Natural killer cell (primary cell): ENCODE measurements at regions not wholly inside any gene's neighbourhood (a gene's known extent, or its start where the extent isn't known, plus 50 kb on each side); places are given as distances from the start of the nearest gene placed in this dataset.

Experiments
- ATAC-seq, 3 donors: fragments of 150-1000 bp in 2 of 3; fragments of 200-7000 bp in 1 of 3; cut with Tn5 transposase; 1 replicate in 1 of 3; 2 replicates in 2 of 3; pipeline ENCODE4 v1.10.0; 2021; ENCODE audit warnings: mild to moderate bottlenecking in 2 of 3, moderate library complexity in 2 of 3
- DNase-seq, 2 donors: peaks; one replicate each; pipeline versions ENCODE4 v3.0.0 to v3.0.0-alpha.2; 2013 to 2021; ENCODE audit warnings: mixed read lengths in 1 of 2
- H3K27ac ChIP-seq: one replicate; pipeline ENCODE4 v1.5.1; 2013; ENCODE audit warnings: mild to moderate bottlenecking, low read length
- H3K27me3 ChIP-seq: one replicate; pipeline ENCODE4 v1.6.1; 2013; ENCODE audit warnings: low read length; ENCODE audit not compliant: control insufficient read depth, insufficient read depth
- H3K36me3 ChIP-seq: one replicate; pipeline ENCODE4 v1.6.1; 2013; ENCODE audit warnings: low read length; ENCODE audit not compliant: control insufficient read depth, insufficient read depth
- H3K4me1 ChIP-seq: one replicate; pipeline ENCODE4 v1.6.1; 2013; ENCODE audit warnings: low read length; ENCODE audit not compliant: control insufficient read depth, insufficient read depth
- H3K4me3 ChIP-seq: one replicate; pipeline ENCODE4 v1.5.1; 2013; ENCODE audit warnings: low read length
- H3K9me3 ChIP-seq: one replicate; pipeline ENCODE4 v1.6.1; 2013; ENCODE audit warnings: low read length; ENCODE audit not compliant: control insufficient read depth, insufficient read depth
- H3K27ac Mint-ChIP-seq, 2 donors: one replicate each; pipeline ENCODE4 v1.8.0; 2022; ENCODE audit warnings: mild to moderate bottlenecking in 2 of 2, mixed read lengths in 2 of 2, moderate library complexity in 1 of 2
- H3K27me3 Mint-ChIP-seq, 2 donors: one replicate each; pipeline ENCODE4 v1.8.0; 2022; ENCODE audit warnings: low read depth in 2 of 2, mixed read lengths in 2 of 2
- H3K36me3 Mint-ChIP-seq: one replicate; pipeline ENCODE4 v1.8.0; 2022; ENCODE audit warnings: mixed read lengths
- H3K4me1 Mint-ChIP-seq, 2 donors: one replicate each; pipeline ENCODE4 v1.8.0; 2022; ENCODE audit warnings: mixed read lengths in 2 of 2
- H3K4me3 Mint-ChIP-seq: one replicate; pipeline ENCODE4 v1.8.0; 2022; ENCODE audit warnings: mild to moderate bottlenecking, moderate library complexity, mixed read lengths
- H3K9me3 Mint-ChIP-seq, 2 donors: one replicate each; pipeline ENCODE4 v1.8.0; 2022; ENCODE audit warnings: mixed read lengths in 2 of 2
- CTCF ChIP-seq: fragments of 200-600 bp; IDR thresholded peaks from one replicate; pipeline ENCODE4 v1.8.0; 2022; ENCODE audit warnings: antibody characterized with exemption
- WGBS: methylation state at CpG from one replicate; pipeline ENCODE4 v1.1.7; 2013; ENCODE audit warnings: missing lambda C conversion rate; ENCODE audit not compliant: insufficient coverage; 5-methylcytosine and 5-hydroxymethylcytosine counted together
- intact Hi-C: fragments of 100-400 bp; cut with micrococcal nuclease; formaldehyde crosslinking; loops from one replicate; pipeline ENCODE4 v1.14.2; 2022

- Mint-ChIP-seq H3K27me3 (no peaks in the 10 kb centered on the region), H3K9me3 (peaks cover 12 to 15% of the 10 kb centered on the region in 2 donors)
- TF ChIP-seq CTCF = no peak
Measured at GRCh38 chr6:164532198-164533044, 777.0 kb downstream of the C6orf118 start.

GRCh38 chr6:164531736-164532135 is 777.7 kb downstream of the C6orf118 start:
- Mint-ChIP-seq H3K9me3 (peaks cover 11 to 12% of the 10 kb centered on the region in 2 donors), H3K4me1 (no peaks in the 10 kb centered on the region), H3K27me3 (no peaks in the 10 kb centered on the region), H3K36me3 (no peaks in the 10 kb centered on the region), H3K27ac (no peak overlapping the region), H3K4me3 (no peak overlapping the region)
- 91% methylated on average over 2 of the region's 3 CpGs for WGBS
- Histone ChIP-seq H3K27me3 (no peaks in the 10 kb centered on the region), H3K9me3 (peaks cover 6% of the 10 kb centered on the region), H3K27ac (no peak overlapping the region), H3K4me1 (no peaks in the 10 kb centered on the region), H3K36me3 (no peaks in the 10 kb centered on the region), H3K4me3 (no peak overlapping the region)
- no peak for ATAC-seq
- no peak for DNase-seq
- no peak for TF ChIP-seq CTCF
- intact Hi-C loops = no loop called here

More at GRCh38 chr6:164532198-164533044, 777.0 kb downstream of the C6orf118 start:
- H3K9me3 ChIP-seq = peaks cover 4% of the 10 kb centered on the region
- WGBS = 53% methylated on average over 9 of the region's 9 CpGs
- H3K4me1 ChIP-seq = no peaks in the 10 kb centered on the region
- H3K4me3 ChIP-seq = no peak overlapping the region
- no peaks in the 10 kb centered on the region for H3K4me1 Mint-ChIP-seq
- no peak overlapping the region for H3K27ac ChIP-seq
- no peak overlapping the region for H3K27ac Mint-ChIP-seq
- DNase-seq (no peak), ATAC-seq (no peak)
- no peak overlapping the region for H3K4me3 Mint-ChIP-seq
- no peaks in the 10 kb centered on the region for H3K27me3 ChIP-seq
- intact Hi-C loops = no loop called here
- no peaks in the 10 kb centered on the region for H3K36me3 Mint-ChIP-seq
- no peaks in the 10 kb centered on the region for H3K36me3 ChIP-seq

GRCh38 chr6:164528539-164528938 is 780.9 kb downstream of the C6orf118 start:
- Mint-ChIP-seq H3K4me3 (no peak overlapping the region), H3K27me3 (no peaks in the 10 kb centered on the region), H3K27ac (no peak overlapping the region), H3K4me1 (no peaks in the 10 kb centered on the region), H3K9me3 (peaks cover 12 to 16% of the 10 kb centered on the region in 2 donors), H3K36me3 (no peaks in the 10 kb centered on the region)
- ATAC-seq (no peak), DNase-seq (no peak)
- 93% methylated on average over 3 of the region's 3 CpGs for WGBS
- H3K9me3 ChIP-seq = peaks cover 4% of the 10 kb centered on the region
- H3K36me3 ChIP-seq = no peaks in the 10 kb centered on the region
- no peak for TF ChIP-seq CTCF
- H3K4me3 ChIP-seq = no peak overlapping the region
- H3K27me3 ChIP-seq = no peaks in the 10 kb centered on the region
- intact Hi-C loops = no loop called here
- no peaks in the 10 kb centered on the region for H3K4me1 ChIP-seq
- H3K27ac ChIP-seq = no peak overlapping the region
